ENCODE measurements at regions not wholly inside any gene's neighbourhood (a gene's known extent, or its start where the extent isn't known, plus 50 kb on each side); places are given as distances from the start of the nearest gene placed in this dataset.
A peak's percentile ranks its signal among the peaks of the same experiment; 100 is the strongest.

DNA sequence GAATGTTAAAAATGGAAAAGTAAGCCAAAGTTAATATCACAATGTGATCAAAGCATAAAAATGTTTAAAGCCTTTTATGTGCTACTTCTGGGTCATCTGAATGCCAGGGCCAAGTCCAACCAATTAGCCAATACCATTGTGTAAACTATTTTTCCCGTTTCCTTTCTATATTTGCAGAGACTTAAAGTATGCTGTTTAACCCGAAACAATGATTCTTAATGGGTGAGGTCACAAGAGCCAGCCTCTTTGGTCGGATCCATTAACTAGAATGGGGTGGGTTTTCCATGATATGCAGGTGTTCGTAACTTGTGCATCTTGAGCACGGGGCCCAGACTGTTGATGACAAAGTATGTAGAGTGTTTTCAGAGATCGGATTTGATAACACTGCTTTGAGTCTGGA lies 111.3 kb upstream of the IGFBP3 start:
- Histone ChIP-seq H3K27me3 (ENCODE audit: control insufficient read depth, insufficient read depth, low read length) (no peaks in the 10 kb centered on the region), H3K4me3 (ENCODE audit: low read depth, low read length) (no peak overlapping the region), H3K4me1 (ENCODE audit: control insufficient read depth, insufficient read depth, low read length) (no peaks in the 10 kb centered on the region), H3K9ac (ENCODE audit: low read depth, low read length) (no peak overlapping the region), H3K36me3 (ENCODE audit: control insufficient read depth, insufficient read depth, low read length) (no peaks in the 10 kb centered on the region), H3K9me3 (ENCODE audit: control insufficient read depth, insufficient read depth, low read length) (no peaks in the 10 kb centered on the region)

DNA sequence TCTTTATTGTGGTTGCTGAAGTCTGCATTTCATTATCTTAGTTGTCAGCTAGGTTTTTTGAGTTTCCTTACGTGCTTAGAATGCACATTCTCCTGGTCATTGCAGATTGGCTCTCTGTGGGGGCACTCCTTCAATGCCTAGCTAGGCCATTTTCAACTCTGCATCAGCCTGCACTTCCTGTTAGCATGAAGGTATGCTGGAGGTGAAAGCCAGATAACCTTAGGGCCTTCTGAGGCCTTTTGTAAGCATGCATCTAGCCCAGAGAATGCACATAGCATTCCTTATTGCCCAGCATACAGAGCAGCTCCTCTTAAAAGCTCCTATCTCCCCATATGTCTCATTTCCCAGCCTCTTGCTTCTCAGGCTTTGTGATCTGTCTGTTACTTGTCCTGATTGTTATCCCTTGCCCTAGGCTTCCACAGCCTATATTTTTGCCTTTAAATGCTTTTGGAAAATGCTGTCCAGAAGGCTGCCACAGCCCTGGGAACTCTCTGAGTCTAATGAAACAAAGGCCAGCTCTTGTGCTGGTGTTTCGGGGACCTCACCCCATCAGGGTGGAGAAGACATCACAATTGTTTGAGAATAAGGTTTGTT lies 108.1 kb upstream of the IGFBP3 start:
- no peak overlapping the region for H3K9ac ChIP-seq (ENCODE audit: low read depth, low read length)
- no peaks in the 10 kb centered on the region for H3K36me3 ChIP-seq (ENCODE audit: control insufficient read depth, insufficient read depth, low read length)
- H3K9me3 ChIP-seq (ENCODE audit: control insufficient read depth, insufficient read depth, low read length) = no peaks in the 10 kb centered on the region
- no peaks in the 10 kb centered on the region for H3K27me3 ChIP-seq (ENCODE audit: control insufficient read depth, insufficient read depth, low read length)
- no peak overlapping the region for H3K4me3 ChIP-seq (ENCODE audit: low read depth, low read length)
- no peaks in the 10 kb centered on the region for H3K4me1 ChIP-seq (ENCODE audit: control insufficient read depth, insufficient read depth, low read length)

DNA sequence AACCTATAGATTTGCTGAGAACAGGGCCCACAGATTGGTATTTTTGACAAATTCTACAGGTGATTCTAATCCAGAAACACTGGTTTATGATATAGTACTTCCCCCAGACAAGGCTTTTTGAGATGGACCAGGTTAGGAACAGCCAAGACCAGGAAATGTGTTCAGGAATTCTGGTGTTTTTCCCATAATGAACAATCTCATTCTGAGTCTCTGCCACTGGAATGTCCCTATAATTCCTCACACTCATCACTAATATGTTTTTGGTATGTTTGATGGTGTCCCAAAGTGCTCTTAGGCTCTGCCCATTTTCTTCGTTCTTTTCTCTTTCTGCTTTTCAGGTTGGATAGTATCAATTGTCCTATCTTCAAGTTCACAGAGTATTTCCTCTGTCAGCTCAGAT lies 107.2 kb upstream of the IGFBP3 start:
- Histone ChIP-seq H3K4me3 (ENCODE audit: low read depth, low read length) (no peak overlapping the region), H3K36me3 (ENCODE audit: control insufficient read depth, insufficient read depth, low read length) (no peaks in the 10 kb centered on the region)

DNA sequence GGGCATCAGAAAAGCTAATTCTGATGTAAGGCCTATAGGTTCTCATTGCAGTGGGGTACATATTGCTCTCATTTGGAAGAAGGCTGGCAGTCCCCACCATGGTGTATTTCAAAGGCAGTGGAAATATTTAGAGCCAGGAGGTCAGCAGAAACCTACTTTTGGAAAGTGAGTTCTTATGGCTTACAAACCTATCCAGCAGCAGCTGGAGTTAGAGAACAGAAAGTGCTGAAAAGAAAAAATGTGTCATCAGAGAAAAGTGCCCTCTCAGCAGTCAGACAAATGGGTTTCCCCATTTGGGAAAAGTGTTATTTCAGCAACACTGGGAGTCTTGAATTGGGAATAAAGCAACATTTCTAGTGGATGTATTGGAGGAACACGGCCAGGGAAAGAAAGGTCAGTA lies 105.7 kb upstream of the IGFBP3 start:
- Histone ChIP-seq H3K4me3 (ENCODE audit: low read depth, low read length) (no peak overlapping the region), H3K27me3 (ENCODE audit: control insufficient read depth, insufficient read depth, low read length) (no peaks in the 10 kb centered on the region), H3K9ac (ENCODE audit: low read depth, low read length) (no peak overlapping the region), H3K4me1 (ENCODE audit: control insufficient read depth, insufficient read depth, low read length) (no peaks in the 10 kb centered on the region), H3K36me3 (ENCODE audit: control insufficient read depth, insufficient read depth, low read length) (no peaks in the 10 kb centered on the region), H3K9me3 (ENCODE audit: control insufficient read depth, insufficient read depth, low read length) (no peaks in the 10 kb centered on the region)

More for the DNA sequence above, 107.2 kb upstream of the IGFBP3 start:
- H3K27me3 ChIP-seq (ENCODE audit: control insufficient read depth, insufficient read depth, low read length) = no peaks in the 10 kb centered on the region
- no peaks in the 10 kb centered on the region for H3K9me3 ChIP-seq (ENCODE audit: control insufficient read depth, insufficient read depth, low read length)
- H3K9ac ChIP-seq (ENCODE audit: low read depth, low read length) = no peak overlapping the region
- no peaks in the 10 kb centered on the region for H3K4me1 ChIP-seq (ENCODE audit: control insufficient read depth, insufficient read depth, low read length)

DNA sequence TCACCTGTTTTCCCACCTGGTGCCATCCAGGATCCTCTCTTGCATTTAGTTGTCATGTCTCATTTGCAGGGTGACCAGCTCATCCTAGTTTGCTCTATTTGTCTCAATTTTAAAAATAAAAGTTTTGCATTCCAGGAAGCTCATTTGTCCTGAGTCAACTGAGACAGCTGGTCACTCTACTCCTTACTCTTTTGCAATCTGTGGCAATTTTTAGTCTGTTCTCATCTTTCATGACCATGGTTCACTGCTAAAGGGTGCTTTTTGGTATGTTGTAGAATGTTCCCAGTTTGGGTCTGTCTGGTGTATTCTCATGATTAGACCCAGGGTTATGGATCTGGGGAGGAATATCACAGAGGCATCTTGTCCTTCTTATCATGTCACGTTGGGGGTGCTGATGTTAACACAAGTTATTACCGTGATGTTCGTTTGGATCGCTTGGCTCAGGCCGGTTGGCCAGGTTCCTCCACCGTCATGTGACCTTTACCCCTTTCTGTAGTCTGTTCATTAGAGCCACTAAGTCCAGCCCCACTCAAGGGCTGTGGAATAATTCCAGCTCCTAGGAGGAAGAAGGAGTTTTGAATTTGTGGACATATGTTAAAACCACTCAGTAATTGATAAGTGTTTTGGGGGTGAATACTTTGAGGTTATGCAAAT lies 103.3 kb upstream of the IGFBP3 start:
- Histone ChIP-seq H3K36me3 (ENCODE audit: control insufficient read depth, insufficient read depth, low read length) (no peaks in the 10 kb centered on the region), H3K27me3 (ENCODE audit: control insufficient read depth, insufficient read depth, low read length) (no peaks in the 10 kb centered on the region), H3K9me3 (ENCODE audit: control insufficient read depth, insufficient read depth, low read length) (no peaks in the 10 kb centered on the region), H3K4me1 (ENCODE audit: control insufficient read depth, insufficient read depth, low read length) (no peaks in the 10 kb centered on the region), H3K4me3 (ENCODE audit: low read depth, low read length) (no peak overlapping the region), H3K9ac (ENCODE audit: low read depth, low read length) (no peak overlapping the region)

DNA sequence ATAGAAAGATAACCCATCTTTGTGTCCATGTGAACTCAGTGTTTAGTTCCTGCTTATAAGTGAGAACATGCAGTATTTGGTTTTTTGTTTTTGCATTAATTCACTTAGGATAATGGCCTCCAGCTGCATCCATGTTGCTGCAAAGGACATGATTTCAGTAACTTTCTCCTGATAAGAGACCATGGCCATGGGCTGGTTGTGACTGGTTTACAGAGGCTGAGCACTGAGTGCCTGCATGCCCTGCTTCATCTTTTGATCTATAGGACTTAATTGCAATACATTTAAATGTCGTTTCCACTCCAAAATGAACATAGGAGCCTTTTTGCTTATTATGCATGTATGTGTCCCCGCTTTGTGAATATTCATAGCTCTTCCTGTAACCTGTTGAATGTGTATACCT lies 101.3 kb upstream of the IGFBP3 start:
- Histone ChIP-seq H3K9me3 (ENCODE audit: control insufficient read depth, insufficient read depth, low read length) (no peaks in the 10 kb centered on the region), H3K36me3 (ENCODE audit: control insufficient read depth, insufficient read depth, low read length) (no peaks in the 10 kb centered on the region), H3K27me3 (ENCODE audit: control insufficient read depth, insufficient read depth, low read length) (no peaks in the 10 kb centered on the region), H3K4me1 (ENCODE audit: control insufficient read depth, insufficient read depth, low read length) (no peaks in the 10 kb centered on the region), H3K9ac (ENCODE audit: low read depth, low read length) (no peak overlapping the region), H3K4me3 (ENCODE audit: low read depth, low read length) (no peak overlapping the region)

DNA sequence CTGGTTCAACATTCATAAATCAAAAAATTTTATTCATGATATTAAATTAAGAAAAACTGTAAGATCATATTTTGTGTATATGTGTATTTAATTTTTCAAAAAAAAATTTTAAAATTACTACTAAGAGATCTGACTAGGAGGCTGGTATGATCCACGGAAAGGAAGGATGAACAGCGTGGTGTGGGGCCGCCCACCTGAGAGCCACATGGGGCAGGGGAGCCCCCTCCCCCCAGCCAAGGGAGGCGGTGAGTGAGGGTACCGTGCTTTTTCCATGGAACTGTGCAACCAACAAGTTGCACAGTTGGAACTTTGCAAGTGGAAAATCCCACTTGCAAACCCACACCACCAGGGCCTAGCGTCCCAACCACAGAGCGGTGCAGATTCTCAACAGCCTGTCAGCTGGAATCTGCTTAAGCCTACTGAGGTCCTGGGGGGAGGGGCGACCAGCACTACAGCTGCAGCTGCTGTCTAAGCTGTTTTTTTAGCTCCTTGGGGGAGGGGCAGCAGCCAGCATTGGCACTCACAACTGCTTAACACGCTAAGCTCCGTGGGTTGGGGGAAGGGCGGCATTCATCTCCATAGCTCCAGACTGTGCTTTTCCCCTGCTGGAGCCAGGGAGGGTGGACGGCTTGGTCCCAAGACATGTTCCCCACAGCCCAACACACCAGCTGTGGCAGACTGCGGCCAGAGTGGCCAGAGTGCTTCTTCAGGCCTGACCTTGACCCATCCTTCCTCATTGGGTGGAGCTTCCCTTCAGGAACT lies 94.2 kb upstream of the IGFBP3 start:
- Histone ChIP-seq H3K4me1 (ENCODE audit: control insufficient read depth, insufficient read depth, low read length) (peaks cover 7% of the 10 kb centered on the region), H3K9me3 (ENCODE audit: control insufficient read depth, insufficient read depth, low read length) (no peaks in the 10 kb centered on the region), H3K9ac (ENCODE audit: low read depth, low read length) (no peak overlapping the region), H3K36me3 (ENCODE audit: control insufficient read depth, insufficient read depth, low read length) (no peaks in the 10 kb centered on the region), H3K4me3 (ENCODE audit: low read depth, low read length) (peak overlapping the region; percentile 33), H3K27me3 (ENCODE audit: control insufficient read depth, insufficient read depth, low read length) (no peaks in the 10 kb centered on the region)

DNA sequence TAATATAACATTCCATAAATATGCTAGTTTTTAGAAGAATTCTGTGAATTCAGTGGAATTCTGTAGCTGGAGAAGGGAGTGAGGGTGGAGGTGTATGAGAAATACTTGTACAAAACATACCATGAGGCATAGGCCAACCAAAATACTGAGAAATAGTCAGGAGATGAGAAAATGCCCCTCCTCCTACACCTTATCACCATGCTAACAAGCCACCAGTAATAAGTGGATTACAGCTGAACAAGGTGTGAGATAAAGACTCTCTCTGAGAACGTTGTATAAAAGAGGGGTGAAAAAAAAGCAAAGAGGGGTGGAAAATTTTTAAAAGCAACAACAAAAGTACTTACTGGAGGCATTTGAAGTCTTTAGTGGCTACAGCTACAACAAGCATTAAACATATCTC lies 90.4 kb upstream of the IGFBP3 start:
- H3K27me3 ChIP-seq (ENCODE audit: control insufficient read depth, insufficient read depth, low read length) = no peaks in the 10 kb centered on the region
- H3K4me3 ChIP-seq (ENCODE audit: low read depth, low read length) = no peak overlapping the region
- peaks cover 7% of the 10 kb centered on the region for H3K4me1 ChIP-seq (ENCODE audit: control insufficient read depth, insufficient read depth, low read length)
- H3K9me3 ChIP-seq (ENCODE audit: control insufficient read depth, insufficient read depth, low read length) = no peaks in the 10 kb centered on the region
- no peak overlapping the region for H3K9ac ChIP-seq (ENCODE audit: low read depth, low read length)
- H3K36me3 ChIP-seq (ENCODE audit: control insufficient read depth, insufficient read depth, low read length) = no peaks in the 10 kb centered on the region

DNA sequence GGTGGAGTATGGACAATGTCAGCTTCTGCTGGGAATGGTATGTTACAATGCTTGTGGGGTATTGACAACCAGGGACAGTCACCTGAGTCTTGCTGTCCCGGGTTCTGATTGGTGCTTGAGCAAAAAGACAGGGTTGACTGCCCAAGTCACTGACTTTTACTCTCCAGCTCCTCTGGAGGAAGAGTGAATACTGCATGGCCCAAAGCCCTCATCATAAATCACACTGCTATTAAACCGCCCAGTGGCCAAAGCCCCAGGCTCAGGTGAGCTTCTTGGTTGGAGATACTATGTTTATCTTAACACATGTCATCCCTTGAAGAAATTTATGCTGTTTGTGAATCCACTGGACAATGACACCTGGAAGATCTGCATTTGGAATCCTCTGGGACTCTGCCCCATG lies 90.0 kb upstream of the IGFBP3 start:
- no peaks in the 10 kb centered on the region for H3K27me3 ChIP-seq (ENCODE audit: control insufficient read depth, insufficient read depth, low read length)
- no peaks in the 10 kb centered on the region for H3K9me3 ChIP-seq (ENCODE audit: control insufficient read depth, insufficient read depth, low read length)

DNA sequence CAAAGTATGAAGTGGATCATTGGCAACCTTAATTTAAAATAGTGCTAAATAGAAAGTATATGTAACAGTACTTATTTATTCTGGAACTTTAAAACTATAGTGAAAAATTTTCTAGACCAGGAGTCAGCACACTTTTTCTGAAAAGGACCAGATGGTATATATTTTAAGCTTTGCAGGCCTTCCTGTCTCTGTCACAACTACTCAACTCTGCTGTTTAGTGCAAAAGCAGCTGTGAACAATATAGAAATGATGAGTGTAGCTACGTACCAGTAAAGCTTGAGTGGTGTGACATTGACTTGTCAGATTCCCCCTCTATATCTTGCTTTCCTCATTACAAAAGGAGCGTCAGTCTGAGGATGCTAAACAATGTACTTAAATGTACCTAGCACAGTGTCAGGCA lies 88.1 kb upstream of the IGFBP3 start:
- Histone ChIP-seq H3K9me3 (ENCODE audit: control insufficient read depth, insufficient read depth, low read length) (no peaks in the 10 kb centered on the region), H3K4me1 (ENCODE audit: control insufficient read depth, insufficient read depth, low read length) (no peaks in the 10 kb centered on the region), H3K27me3 (ENCODE audit: control insufficient read depth, insufficient read depth, low read length) (no peaks in the 10 kb centered on the region), H3K36me3 (ENCODE audit: control insufficient read depth, insufficient read depth, low read length) (no peaks in the 10 kb centered on the region), H3K9ac (ENCODE audit: low read depth, low read length) (no peak overlapping the region), H3K4me3 (ENCODE audit: low read depth, low read length) (no peak overlapping the region)

More for the DNA sequence above, 90.0 kb upstream of the IGFBP3 start:
- no peaks in the 10 kb centered on the region for H3K36me3 ChIP-seq (ENCODE audit: control insufficient read depth, insufficient read depth, low read length)
- no peak overlapping the region for H3K9ac ChIP-seq (ENCODE audit: low read depth, low read length)
- peaks cover 7% of the 10 kb centered on the region for H3K4me1 ChIP-seq (ENCODE audit: control insufficient read depth, insufficient read depth, low read length)
- no peak overlapping the region for H3K4me3 ChIP-seq (ENCODE audit: low read depth, low read length)

DNA sequence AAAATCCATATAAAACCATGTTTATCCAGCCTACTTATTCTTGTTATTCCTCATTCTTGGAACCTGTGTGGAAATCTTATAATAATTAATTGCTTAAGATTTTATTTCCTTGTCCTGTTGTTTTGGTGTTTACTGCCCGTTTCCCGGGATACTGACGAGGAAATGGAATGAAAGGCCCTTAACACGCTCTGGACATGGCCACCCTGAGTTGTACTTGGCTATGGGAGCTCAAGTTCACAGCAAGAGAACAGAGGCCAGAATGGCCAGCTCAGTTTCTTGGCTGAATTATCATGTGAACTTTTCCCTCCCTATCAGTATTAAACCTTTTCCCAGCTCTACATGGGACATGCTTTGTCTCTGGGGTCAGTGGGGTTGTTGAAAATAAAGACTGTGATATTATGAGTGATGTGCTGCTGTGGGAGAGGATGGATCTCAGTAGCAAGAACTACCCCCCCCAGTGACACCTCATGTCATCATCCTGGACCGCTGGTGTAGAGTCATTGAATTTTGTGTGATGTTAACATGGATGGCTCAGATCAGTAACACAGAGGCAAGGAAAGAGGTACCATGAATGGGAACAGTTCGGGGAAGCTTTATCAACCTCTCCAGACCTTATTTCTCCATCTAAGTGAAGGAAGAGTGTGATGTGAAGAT lies 87.0 kb upstream of the IGFBP3 start:
- Histone ChIP-seq H3K36me3 (ENCODE audit: control insufficient read depth, insufficient read depth, low read length) (no peaks in the 10 kb centered on the region), H3K27me3 (ENCODE audit: control insufficient read depth, insufficient read depth, low read length) (no peaks in the 10 kb centered on the region), H3K9me3 (ENCODE audit: control insufficient read depth, insufficient read depth, low read length) (no peaks in the 10 kb centered on the region), H3K4me1 (ENCODE audit: control insufficient read depth, insufficient read depth, low read length) (no peaks in the 10 kb centered on the region), H3K4me3 (ENCODE audit: low read depth, low read length) (no peak overlapping the region), H3K9ac (ENCODE audit: low read depth, low read length) (no peak overlapping the region)
